ENCODE measurements at regions not wholly inside any gene's neighbourhood (a gene's known extent, or its start where the extent isn't known, plus 50 kb on each side); places are given as distances from the start of the nearest gene placed in this dataset.

GRCh38 chr9:106304401-106304920 is 558.5 kb upstream of the ZNF462 start:
- TF ChIP-seq EZH2 (IDR thresholded peaks at IDR 0.05) (no peak), CTCF (IDR thresholded peaks at IDR 0.05) (no peak)

All from neural progenitor cell (in vitro differentiated cells).